ENCODE measurements at regions not wholly inside any gene's neighbourhood (a gene's known extent, or its start where the extent isn't known, plus 50 kb on each side); places are given as distances from the start of the nearest gene placed in this dataset.
"Not testable (repeated sequence)": the region's sequence is repeated elsewhere in the genome, so short reads cannot be mapped to it uniquely, and the experiment has no call there.

- DNase-seq (ENCODE audit: extremely low read depth, low read depth), result no peak
- TF ChIP-seq, protein P1, sequence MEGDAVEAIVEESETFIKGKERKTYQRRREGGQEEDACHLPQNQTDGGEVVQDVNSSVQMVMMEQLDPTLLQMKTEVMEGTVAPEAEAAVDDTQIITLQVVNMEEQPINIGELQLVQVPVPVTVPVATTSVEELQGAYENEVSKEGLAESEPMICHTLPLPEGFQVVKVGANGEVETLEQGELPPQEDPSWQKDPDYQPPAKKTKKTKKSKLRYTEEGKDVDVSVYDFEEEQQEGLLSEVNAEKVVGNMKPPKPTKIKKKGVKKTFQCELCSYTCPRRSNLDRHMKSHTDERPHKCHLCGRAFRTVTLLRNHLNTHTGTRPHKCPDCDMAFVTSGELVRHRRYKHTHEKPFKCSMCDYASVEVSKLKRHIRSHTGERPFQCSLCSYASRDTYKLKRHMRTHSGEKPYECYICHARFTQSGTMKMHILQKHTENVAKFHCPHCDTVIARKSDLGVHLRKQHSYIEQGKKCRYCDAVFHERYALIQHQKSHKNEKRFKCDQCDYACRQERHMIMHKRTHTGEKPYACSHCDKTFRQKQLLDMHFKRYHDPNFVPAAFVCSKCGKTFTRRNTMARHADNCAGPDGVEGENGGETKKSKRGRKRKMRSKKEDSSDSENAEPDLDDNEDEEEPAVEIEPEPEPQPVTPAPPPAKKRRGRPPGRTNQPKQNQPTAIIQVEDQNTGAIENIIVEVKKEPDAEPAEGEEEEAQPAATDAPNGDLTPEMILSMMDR (IDR thresholded peaks at IDR 0.05; ENCODE audit: low read depth, low read length), result no peak
Measured at GRCh38 chr15:45867281-45867680, 232.5 kb downstream of the SQOR start.

DNA sequence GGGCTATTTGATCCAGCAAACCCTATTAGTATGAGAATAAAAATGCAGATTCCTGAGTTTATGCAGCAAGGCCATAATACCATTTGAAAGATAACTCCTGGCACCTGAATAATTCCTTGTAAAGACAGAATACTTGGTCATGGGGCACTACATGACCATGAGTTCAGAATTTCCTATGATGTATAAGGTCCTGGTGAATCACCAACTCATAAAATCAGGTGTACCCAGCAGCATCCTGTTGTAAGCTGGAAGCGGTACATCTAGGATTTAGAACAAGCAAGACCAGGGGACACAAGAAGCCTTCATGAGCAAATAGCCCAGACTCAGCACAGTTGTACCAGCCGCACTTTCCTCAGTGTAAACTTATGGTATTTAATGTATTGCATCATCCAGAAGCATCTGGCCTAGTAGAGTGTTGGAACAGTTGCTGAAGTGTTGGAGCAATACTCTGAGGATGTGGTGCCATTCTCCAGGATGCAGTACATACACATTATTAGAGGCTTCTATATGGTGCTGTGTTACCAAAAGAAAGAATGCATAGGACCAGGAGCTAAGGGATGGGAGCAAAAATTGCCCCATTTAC lies 233.4 kb downstream of the SQOR start:
- no peak for DNase-seq (ENCODE audit: extremely low read depth, low read depth)
- TF ChIP-seq, protein P1 (IDR thresholded peaks at IDR 0.05; ENCODE audit: low read depth, low read length), result no peak

DNA sequence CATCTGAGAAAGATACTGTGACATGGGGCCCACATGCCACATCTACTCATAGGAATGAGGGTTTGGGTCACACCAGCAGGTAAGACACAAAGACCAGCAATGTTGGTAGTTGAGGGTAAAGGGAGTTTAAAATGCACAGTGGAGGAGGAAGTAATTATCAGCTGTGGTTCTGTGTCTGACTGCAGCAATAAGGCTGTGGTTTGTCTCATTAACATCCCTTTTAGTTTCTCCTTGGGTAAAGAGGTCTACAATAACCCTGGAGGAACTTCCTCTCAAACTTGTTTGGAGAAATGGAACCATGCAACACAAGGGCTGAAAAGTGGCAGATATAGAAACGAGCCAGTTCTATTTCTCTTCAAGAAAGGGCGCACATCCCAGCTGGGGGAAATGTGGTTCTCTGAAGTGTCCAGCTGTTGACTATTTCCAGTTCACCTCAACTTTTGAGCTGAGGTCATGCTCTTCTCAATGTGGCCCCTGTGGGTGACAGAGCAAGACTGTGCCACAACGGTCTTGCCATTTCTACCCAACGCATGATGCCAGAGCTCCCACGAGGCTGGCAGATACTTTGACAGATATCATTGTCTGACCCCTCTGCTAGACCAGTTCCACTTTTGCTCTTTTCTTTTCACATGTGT lies 234.3 kb downstream of the SQOR start:
- TF ChIP-seq, protein P1 (IDR thresholded peaks at IDR 0.05; ENCODE audit: low read depth, low read length), result no peak
- DNase-seq (ENCODE audit: extremely low read depth, low read depth), result no peak

- TF ChIP-seq, protein P1 (IDR thresholded peaks at IDR 0.05; ENCODE audit: low read depth, low read length), result no peak
- DNase-seq (ENCODE audit: extremely low read depth, low read depth), result no peak
Measured at GRCh38 chr15:45871121-45871855, 236.5 kb downstream of the SQOR start.

- TF ChIP-seq, protein P1 (IDR thresholded peaks at IDR 0.05; ENCODE audit: low read depth, low read length), result no peak
- DNase-seq (ENCODE audit: extremely low read depth, low read depth), result no peak
Measured at GRCh38 chr15:45873781-45874180, 239.0 kb downstream of the SQOR start.

DNA sequence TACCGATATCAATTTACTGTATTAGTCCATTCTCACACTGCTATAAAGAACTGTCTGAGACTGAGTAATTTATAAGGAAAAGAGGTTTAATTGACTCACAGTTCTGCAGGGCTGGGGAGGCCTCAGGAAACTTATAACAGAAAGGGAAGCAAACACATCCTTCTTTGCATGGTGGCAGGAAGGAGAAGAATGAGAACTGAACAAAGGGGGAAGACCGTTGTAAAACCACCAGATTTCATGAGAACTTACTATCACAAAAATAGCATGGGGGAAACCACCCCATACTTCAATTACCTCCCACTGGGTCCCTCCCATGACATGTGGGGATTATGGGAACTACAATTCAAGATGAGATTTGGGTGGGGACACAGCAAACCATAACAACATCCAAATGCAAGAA lies 239.7 kb downstream of the SQOR start:
- not testable (repeated sequence) for DNase-seq (ENCODE audit: extremely low read depth, low read depth)

DNA sequence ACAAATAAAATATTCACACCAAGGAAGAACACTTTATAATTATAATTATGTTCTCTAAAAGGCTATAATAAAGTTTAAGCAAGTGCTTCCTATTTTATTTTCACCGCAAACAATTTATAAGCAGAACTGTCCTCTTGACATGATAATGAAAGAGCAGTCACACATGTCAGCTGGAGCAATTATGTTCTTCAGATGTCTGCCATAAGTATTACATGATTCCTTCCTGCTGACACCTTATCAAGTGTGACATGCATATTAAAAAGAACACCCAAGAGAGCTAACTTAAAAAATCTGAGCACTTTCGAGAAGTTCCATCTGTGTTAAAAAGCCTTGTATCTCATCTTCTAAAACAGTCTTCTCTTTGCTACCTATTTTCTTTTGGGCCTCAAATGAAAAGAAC lies 249.5 kb downstream of the SQOR start:
- no peak for DNase-seq (ENCODE audit: extremely low read depth, low read depth)
- TF ChIP-seq, protein P1 (IDR thresholded peaks at IDR 0.05; ENCODE audit: low read depth, low read length), result no peak

All from AG09319 (cell line).